ENCODE measurements at regions not wholly inside any gene's neighbourhood (a gene's known extent, or its start where the extent isn't known, plus 50 kb on each side); places are given as distances from the start of the nearest gene placed in this dataset.

GRCh38 chr1:173424782-173425407, 52.2 kb upstream of the PRDX6 start:
- H3K4me1 Mint-ChIP-seq (ENCODE audit: low read depth, unreplicated experiment), result peaks cover 11% of the 10 kb centered on the region
- H3K27me3 Mint-ChIP-seq (ENCODE audit: unreplicated experiment), result peaks cover 2% of the 10 kb centered on the region
- H3K27ac Mint-ChIP-seq (ENCODE audit: unreplicated experiment), result no peak overlapping the region
- H3K36me3 Mint-ChIP-seq (ENCODE audit: unreplicated experiment), result no peaks in the 10 kb centered on the region
- TF ChIP-seq, protein P1, sequence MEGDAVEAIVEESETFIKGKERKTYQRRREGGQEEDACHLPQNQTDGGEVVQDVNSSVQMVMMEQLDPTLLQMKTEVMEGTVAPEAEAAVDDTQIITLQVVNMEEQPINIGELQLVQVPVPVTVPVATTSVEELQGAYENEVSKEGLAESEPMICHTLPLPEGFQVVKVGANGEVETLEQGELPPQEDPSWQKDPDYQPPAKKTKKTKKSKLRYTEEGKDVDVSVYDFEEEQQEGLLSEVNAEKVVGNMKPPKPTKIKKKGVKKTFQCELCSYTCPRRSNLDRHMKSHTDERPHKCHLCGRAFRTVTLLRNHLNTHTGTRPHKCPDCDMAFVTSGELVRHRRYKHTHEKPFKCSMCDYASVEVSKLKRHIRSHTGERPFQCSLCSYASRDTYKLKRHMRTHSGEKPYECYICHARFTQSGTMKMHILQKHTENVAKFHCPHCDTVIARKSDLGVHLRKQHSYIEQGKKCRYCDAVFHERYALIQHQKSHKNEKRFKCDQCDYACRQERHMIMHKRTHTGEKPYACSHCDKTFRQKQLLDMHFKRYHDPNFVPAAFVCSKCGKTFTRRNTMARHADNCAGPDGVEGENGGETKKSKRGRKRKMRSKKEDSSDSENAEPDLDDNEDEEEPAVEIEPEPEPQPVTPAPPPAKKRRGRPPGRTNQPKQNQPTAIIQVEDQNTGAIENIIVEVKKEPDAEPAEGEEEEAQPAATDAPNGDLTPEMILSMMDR (IDR thresholded peaks at IDR 0.05; ENCODE audit: partially characterized antibody, unreplicated experiment), result no peak
- H3K4me3 Mint-ChIP-seq (ENCODE audit: unreplicated experiment), result no peak overlapping the region
- peaks cover 1% of the 10 kb centered on the region for H3K9me3 Mint-ChIP-seq (ENCODE audit: unreplicated experiment)
- no peak for DNase-seq

GRCh38 chr1:173426057-173426456, 51.1 kb upstream of the PRDX6 start:
- H3K4me3 Mint-ChIP-seq (ENCODE audit: unreplicated experiment), result no peak overlapping the region
- no peaks in the 10 kb centered on the region for H3K36me3 Mint-ChIP-seq (ENCODE audit: unreplicated experiment)
- DNase-seq, result no peak
- H3K4me1 Mint-ChIP-seq (ENCODE audit: low read depth, unreplicated experiment), result peaks cover 19% of the 10 kb centered on the region
- peaks cover 1% of the 10 kb centered on the region for H3K9me3 Mint-ChIP-seq (ENCODE audit: unreplicated experiment)
- peaks cover 2% of the 10 kb centered on the region for H3K27me3 Mint-ChIP-seq (ENCODE audit: unreplicated experiment)
- no peak overlapping the region for H3K27ac Mint-ChIP-seq (ENCODE audit: unreplicated experiment)
- TF ChIP-seq, protein P1 (IDR thresholded peaks at IDR 0.05; ENCODE audit: partially characterized antibody, unreplicated experiment), result no peak

GRCh38 chr1:173427146-173428054, 49.7 kb upstream of the PRDX6 start:
- Mint-ChIP-seq H3K4me1 (ENCODE audit: low read depth, unreplicated experiment) (peaks cover 16% of the 10 kb centered on the region), H3K4me3 (ENCODE audit: unreplicated experiment) (no peak overlapping the region), H3K36me3 (ENCODE audit: unreplicated experiment) (no peaks in the 10 kb centered on the region), H3K27me3 (ENCODE audit: unreplicated experiment) (peaks cover 2% of the 10 kb centered on the region), H3K9me3 (ENCODE audit: unreplicated experiment) (peaks cover 1% of the 10 kb centered on the region), H3K27ac (ENCODE audit: unreplicated experiment) (no peak overlapping the region)
- DNase-seq, result no peak
- TF ChIP-seq, protein P1 (IDR thresholded peaks at IDR 0.05; ENCODE audit: partially characterized antibody, unreplicated experiment), result no peak
